ENCODE measurements at regions not wholly inside any gene's neighbourhood (a gene's known extent, or its start where the extent isn't known, plus 50 kb on each side); places are given as distances from the start of the nearest gene placed in this dataset.

GRCh38 chr9:115924669-115924987 lies 229.0 kb upstream of the PAPPA start:
- no peak overlapping the region for H3K4me3 ChIP-seq (ENCODE audit: low read length)
- TF ChIP-seq CTCF (conservative IDR thresholded peaks at IDR 0.05): no peak
- H3K9ac ChIP-seq (ENCODE audit: extremely low read depth, low read length, poor library complexity, severe bottlenecking): no peak overlapping the region
- H3K9me3 Mint-ChIP-seq: peaks cover 6% of the 10 kb centered on the region
- no peak overlapping the region for H3K27ac ChIP-seq (ENCODE audit: low read depth, low read length)
- no peaks in the 10 kb centered on the region for H3K27me3 ChIP-seq (ENCODE audit: control insufficient read depth, insufficient read depth, low read length, poor library complexity, severe bottlenecking)
- H3K36me3 Mint-ChIP-seq (ENCODE audit: low read depth): no peaks in the 10 kb centered on the region
- H3K4me1 Mint-ChIP-seq: no peaks in the 10 kb centered on the region
- H3K27me3 Mint-ChIP-seq (ENCODE audit: insufficient read depth): peaks cover 6% of the 10 kb centered on the region
- H3K9me3 ChIP-seq (ENCODE audit: control insufficient read depth, low read length): peaks cover 14% of the 10 kb centered on the region
- H3K27ac Mint-ChIP-seq: no peak overlapping the region
- no peaks in the 10 kb centered on the region for H3K4me1 ChIP-seq (ENCODE audit: control insufficient read depth, insufficient read depth, low read length)
- no peak overlapping the region for H3K4me3 Mint-ChIP-seq
- H3K36me3 ChIP-seq (ENCODE audit: control insufficient read depth, insufficient read depth, low read length): no peaks in the 10 kb centered on the region
- DNase-seq: no peak

GRCh38 chr9:115925424-115925823 lies 228.2 kb upstream of the PAPPA start:
- no peak overlapping the region for H3K27ac ChIP-seq (ENCODE audit: low read depth, low read length)

GRCh38 chr9:115930472-115930871 lies 223.1 kb upstream of the PAPPA start:
- Mint-ChIP-seq H3K27me3 (ENCODE audit: insufficient read depth) (no peaks in the 10 kb centered on the region), H3K9me3 (no peaks in the 10 kb centered on the region), H3K27ac (no peak overlapping the region), H3K4me1 (no peaks in the 10 kb centered on the region), H3K36me3 (ENCODE audit: low read depth) (no peaks in the 10 kb centered on the region), H3K4me3 (no peak overlapping the region)
- Histone ChIP-seq H3K9ac (ENCODE audit: extremely low read depth, low read length, poor library complexity, severe bottlenecking) (no peak overlapping the region), H3K4me1 (ENCODE audit: control insufficient read depth, insufficient read depth, low read length) (no peaks in the 10 kb centered on the region), H3K27ac (ENCODE audit: low read depth, low read length) (no peak overlapping the region), H3K27me3 (ENCODE audit: control insufficient read depth, insufficient read depth, low read length, poor library complexity, severe bottlenecking) (no peaks in the 10 kb centered on the region), H3K36me3 (ENCODE audit: control insufficient read depth, insufficient read depth, low read length) (no peaks in the 10 kb centered on the region), H3K9me3 (ENCODE audit: control insufficient read depth, low read length) (peaks cover 4% of the 10 kb centered on the region), H3K4me3 (ENCODE audit: low read length) (no peak overlapping the region)
- DNase-seq: no peak
- no peak for TF ChIP-seq CTCF (conservative IDR thresholded peaks at IDR 0.05)

More at GRCh38 chr9:115925424-115925823, 228.2 kb upstream of the PAPPA start:
- WGBS, 2 experiments (ENCODE audit: insufficient coverage in 1 of 2, insufficient read length in 1 of 2): 47 to 56% methylated on average over 2 of the region's 2 CpGs
- no peak overlapping the region for H3K4me3 ChIP-seq (ENCODE audit: low read length)
- Mint-ChIP-seq H3K36me3 (ENCODE audit: low read depth) (no peaks in the 10 kb centered on the region), H3K4me1 (no peaks in the 10 kb centered on the region), H3K27ac (no peak overlapping the region), H3K27me3 (ENCODE audit: insufficient read depth) (peaks cover 6% of the 10 kb centered on the region), H3K4me3 (no peak overlapping the region), H3K9me3 (peaks cover 3% of the 10 kb centered on the region)
- H3K9ac ChIP-seq (ENCODE audit: extremely low read depth, low read length, poor library complexity, severe bottlenecking): no peak overlapping the region
- no peaks in the 10 kb centered on the region for H3K4me1 ChIP-seq (ENCODE audit: control insufficient read depth, insufficient read depth, low read length)
- H3K36me3 ChIP-seq (ENCODE audit: control insufficient read depth, insufficient read depth, low read length): no peaks in the 10 kb centered on the region
- H3K27me3 ChIP-seq (ENCODE audit: control insufficient read depth, insufficient read depth, low read length, poor library complexity, severe bottlenecking): no peaks in the 10 kb centered on the region
- TF ChIP-seq CTCF (conservative IDR thresholded peaks at IDR 0.05): no peak
- H3K9me3 ChIP-seq (ENCODE audit: control insufficient read depth, low read length): peaks cover 14% of the 10 kb centered on the region
- no peak for DNase-seq

All from endodermal cell (in vitro differentiated cells).